ENCODE measurements at regions not wholly inside any gene's neighbourhood (a gene's known extent, or its start where the extent isn't known, plus 50 kb on each side); places are given as distances from the start of the nearest gene placed in this dataset.
"Not testable (repeated sequence)": the region's sequence is repeated elsewhere in the genome, so short reads cannot be mapped to it uniquely, and the experiment has no call there.

- no peak overlapping the region for H2AK5ac ChIP-seq (ENCODE audit: low read length)
- no peaks in the 10 kb centered on the region for H3K79me1 ChIP-seq (ENCODE audit: low read length)
- no peak overlapping the region for H3K4me3 ChIP-seq (ENCODE audit: low read length)
- H3K27ac ChIP-seq (ENCODE audit: low read depth, low read length) = no peak overlapping the region
- no peak overlapping the region for H2BK5ac ChIP-seq (ENCODE audit: low read length)
- no peak overlapping the region for H3K4ac ChIP-seq (ENCODE audit: low read depth, low read length)
- H3K9ac ChIP-seq (ENCODE audit: low read length) = no peak overlapping the region
- no peak overlapping the region for H2BK15ac ChIP-seq (replicated peaks; ENCODE audit: low read depth)
- no CpG with 5 or more reads among the region's 1 CpG for WGBS (ENCODE audit: extremely low coverage, insufficient coverage, low lambda C conversion rate)
- no peak overlapping the region for H4K5ac ChIP-seq (ENCODE audit: low read length)
- no peak overlapping the region for H3K23ac ChIP-seq (ENCODE audit: low read length)
- H3K36me3 ChIP-seq (ENCODE audit: control insufficient read depth, insufficient read depth, low read length) = no peaks in the 10 kb centered on the region
- no peaks in the 10 kb centered on the region for H3K79me2 ChIP-seq (ENCODE audit: control insufficient read depth, insufficient read depth, low read length)
- no peak overlapping the region for H3K18ac ChIP-seq (ENCODE audit: low read length)
- H3K27me3 ChIP-seq (ENCODE audit: insufficient read depth, low read length, poor library complexity) = no peaks in the 10 kb centered on the region
- H3K56ac ChIP-seq (ENCODE audit: low read length) = no peak overlapping the region
- no peaks in the 10 kb centered on the region for H3K4me1 ChIP-seq (ENCODE audit: control insufficient read depth, low read depth, low read length)
- no peak overlapping the region for H4K8ac ChIP-seq (ENCODE audit: low read depth, low read length)
- no peak overlapping the region for H2BK120ac ChIP-seq (ENCODE audit: low read depth, low read length)
- H3K4me2 ChIP-seq (ENCODE audit: low read length) = no peak overlapping the region
- peak; percentile 44 for DNase-seq
Observed at GRCh38 chr2:184155791-184156190, 442.5 kb upstream of the ZNF804A start.

GRCh38 chr2:184157141-184157540 is 441.2 kb upstream of the ZNF804A start:
- H3K4me1 ChIP-seq (ENCODE audit: control insufficient read depth, low read depth, low read length) = no peaks in the 10 kb centered on the region
- no peak overlapping the region for H3K9ac ChIP-seq (ENCODE audit: low read length)
- no peaks in the 10 kb centered on the region for H3K79me1 ChIP-seq (ENCODE audit: low read length)
- no peak overlapping the region for H2BK15ac ChIP-seq (replicated peaks; ENCODE audit: low read depth)
- no peak overlapping the region for H2BK120ac ChIP-seq (ENCODE audit: low read depth, low read length)
- H3K4me2 ChIP-seq (ENCODE audit: low read length) = no peak overlapping the region
- no peak overlapping the region for H3K4ac ChIP-seq (ENCODE audit: low read depth, low read length)
- H3K56ac ChIP-seq (ENCODE audit: low read length) = no peak overlapping the region
- H3K36me3 ChIP-seq (ENCODE audit: control insufficient read depth, insufficient read depth, low read length) = no peaks in the 10 kb centered on the region
- H2BK5ac ChIP-seq (ENCODE audit: low read length) = no peak overlapping the region
- H3K27ac ChIP-seq (ENCODE audit: low read depth, low read length) = peak overlapping the region; percentile 63
- no peaks in the 10 kb centered on the region for H3K79me2 ChIP-seq (ENCODE audit: control insufficient read depth, insufficient read depth, low read length)
- H3K4me3 ChIP-seq (ENCODE audit: low read length) = no peak overlapping the region
- no peak overlapping the region for H4K5ac ChIP-seq (ENCODE audit: low read length)
- H3K18ac ChIP-seq (ENCODE audit: low read length) = no peak overlapping the region
- no peak overlapping the region for H2AK5ac ChIP-seq (ENCODE audit: low read length)
- H4K8ac ChIP-seq (ENCODE audit: low read depth, low read length) = no peak overlapping the region
- WGBS (ENCODE audit: extremely low coverage, insufficient coverage, low lambda C conversion rate) = no CpG with 5 or more reads among the region's 2 CpGs
- no peaks in the 10 kb centered on the region for H3K27me3 ChIP-seq (ENCODE audit: insufficient read depth, low read length, poor library complexity)
- no peak overlapping the region for H3K23ac ChIP-seq (ENCODE audit: low read length)
- peak; percentile 81 for DNase-seq

- Histone ChIP-seq H3K4me2 (ENCODE audit: low read length) (no peak overlapping the region), H3K36me3 (ENCODE audit: control insufficient read depth, insufficient read depth, low read length) (no peaks in the 10 kb centered on the region), H3K23ac (ENCODE audit: low read length) (no peak overlapping the region), H3K9ac (ENCODE audit: low read length) (no peak overlapping the region), H3K79me2 (ENCODE audit: control insufficient read depth, insufficient read depth, low read length) (no peaks in the 10 kb centered on the region), H3K4ac (ENCODE audit: low read depth, low read length) (no peak overlapping the region), H2BK15ac (replicated peaks; ENCODE audit: low read depth) (no peak overlapping the region), H3K79me1 (ENCODE audit: low read length) (no peaks in the 10 kb centered on the region), H3K4me1 (ENCODE audit: control insufficient read depth, low read depth, low read length) (no peaks in the 10 kb centered on the region), H4K5ac (ENCODE audit: low read length) (no peak overlapping the region), H3K18ac (ENCODE audit: low read length) (no peak overlapping the region), H4K8ac (ENCODE audit: low read depth, low read length) (no peak overlapping the region), H3K56ac (ENCODE audit: low read length) (no peak overlapping the region), H2AK5ac (ENCODE audit: low read length) (no peak overlapping the region), H2BK5ac (ENCODE audit: low read length) (no peak overlapping the region), H3K4me3 (ENCODE audit: low read length) (no peak overlapping the region), H3K27me3 (ENCODE audit: insufficient read depth, low read length, poor library complexity) (no peaks in the 10 kb centered on the region), H3K27ac (ENCODE audit: low read depth, low read length) (no peak overlapping the region), H2BK120ac (ENCODE audit: low read depth, low read length) (no peak overlapping the region)
- WGBS (ENCODE audit: extremely low coverage, insufficient coverage, low lambda C conversion rate) = no CpG with 5 or more reads among the region's 2 CpGs
- DNase-seq = no peak
Observed at GRCh38 chr2:184162426-184162825, 435.9 kb upstream of the ZNF804A start.

- not testable (repeated sequence) for H4K5ac ChIP-seq (ENCODE audit: low read length); H2BK15ac ChIP-seq (replicated peaks; ENCODE audit: low read depth); H3K18ac ChIP-seq (ENCODE audit: low read length); H3K4me3 ChIP-seq (ENCODE audit: low read length); H2AK5ac ChIP-seq (ENCODE audit: low read length); H3K9ac ChIP-seq (ENCODE audit: low read length); H2BK5ac ChIP-seq (ENCODE audit: low read length); H4K8ac ChIP-seq (ENCODE audit: low read depth, low read length); H3K27me3 ChIP-seq (ENCODE audit: insufficient read depth, low read length, poor library complexity); H3K23ac ChIP-seq (ENCODE audit: low read length); H3K79me2 ChIP-seq (ENCODE audit: control insufficient read depth, insufficient read depth, low read length); H2BK120ac ChIP-seq (ENCODE audit: low read depth, low read length); H3K79me1 ChIP-seq (ENCODE audit: low read length); H3K4me1 ChIP-seq (ENCODE audit: control insufficient read depth, low read depth, low read length); H3K36me3 ChIP-seq (ENCODE audit: control insufficient read depth, insufficient read depth, low read length); H3K4ac ChIP-seq (ENCODE audit: low read depth, low read length); H3K4me2 ChIP-seq (ENCODE audit: low read length)
- peak overlapping the region; percentile 61 for H3K56ac ChIP-seq (ENCODE audit: low read length)
- peak; percentile 53 for DNase-seq
- peak overlapping the region; percentile 44 for H3K27ac ChIP-seq (ENCODE audit: low read depth, low read length)
- WGBS (ENCODE audit: extremely low coverage, insufficient coverage, low lambda C conversion rate) = no CpG with 5 or more reads among the region's 5 CpGs
Observed at GRCh38 chr2:184168823-184169222, 429.5 kb upstream of the ZNF804A start.

- peak overlapping the region; percentile 71 for H3K56ac ChIP-seq (ENCODE audit: low read length)
- peak overlapping the region; percentile 99 for H3K18ac ChIP-seq (ENCODE audit: low read length)
- H2BK15ac ChIP-seq (replicated peaks; ENCODE audit: low read depth) = peak overlapping the region; percentile 3
- H2AK5ac ChIP-seq (ENCODE audit: low read length) = peak overlapping the region; percentile 81
- H4K5ac ChIP-seq (ENCODE audit: low read length) = peak overlapping the region; percentile 21
- no peaks in the 10 kb centered on the region for H3K79me2 ChIP-seq (ENCODE audit: control insufficient read depth, insufficient read depth, low read length)
- H3K27me3 ChIP-seq (ENCODE audit: insufficient read depth, low read length, poor library complexity) = no peaks in the 10 kb centered on the region
- peaks cover 4% of the 10 kb centered on the region for H3K4me1 ChIP-seq (ENCODE audit: control insufficient read depth, low read depth, low read length)
- no peaks in the 10 kb centered on the region for H3K36me3 ChIP-seq (ENCODE audit: control insufficient read depth, insufficient read depth, low read length)
- no peak overlapping the region for H4K8ac ChIP-seq (ENCODE audit: low read depth, low read length)
- no peaks in the 10 kb centered on the region for H3K79me1 ChIP-seq (ENCODE audit: low read length)
- H3K4me2 ChIP-seq (ENCODE audit: low read length) = no peak overlapping the region
- peak; percentile 54 for DNase-seq
- WGBS (ENCODE audit: extremely low coverage, insufficient coverage, low lambda C conversion rate) = no CpG with 5 or more reads among the region's 4 CpGs
- peak overlapping the region; percentile 95 for H2BK5ac ChIP-seq (ENCODE audit: low read length)
- H3K4me3 ChIP-seq (ENCODE audit: low read length) = no peak overlapping the region
- H3K4ac ChIP-seq (ENCODE audit: low read depth, low read length) = peak overlapping the region; percentile 97
- peak overlapping the region; percentile 89 for H3K27ac ChIP-seq (ENCODE audit: low read depth, low read length)
- H3K23ac ChIP-seq (ENCODE audit: low read length) = no peak overlapping the region
- H2BK120ac ChIP-seq (ENCODE audit: low read depth, low read length) = peak overlapping the region; percentile 100
- H3K9ac ChIP-seq (ENCODE audit: low read length) = no peak overlapping the region
Observed at GRCh38 chr2:184169366-184169765, 429.0 kb upstream of the ZNF804A start.

GRCh38 chr2:184174493-184175104 is 423.7 kb upstream of the ZNF804A start:
- no peaks in the 10 kb centered on the region for H3K36me3 ChIP-seq (ENCODE audit: control insufficient read depth, insufficient read depth, low read length)
- no peak overlapping the region for H3K4me2 ChIP-seq (ENCODE audit: low read length)
- H3K23ac ChIP-seq (ENCODE audit: low read length) = no peak overlapping the region
- H3K18ac ChIP-seq (ENCODE audit: low read length) = no peak overlapping the region
- no peak overlapping the region for H2BK15ac ChIP-seq (replicated peaks; ENCODE audit: low read depth)
- no peaks in the 10 kb centered on the region for H3K79me1 ChIP-seq (ENCODE audit: low read length)
- no peak overlapping the region for H3K4me3 ChIP-seq (ENCODE audit: low read length)
- peaks cover under 1% of the 10 kb centered on the region for H3K4me1 ChIP-seq (ENCODE audit: control insufficient read depth, low read depth, low read length)
- no peaks in the 10 kb centered on the region for H3K27me3 ChIP-seq (ENCODE audit: insufficient read depth, low read length, poor library complexity)
- no peaks in the 10 kb centered on the region for H3K79me2 ChIP-seq (ENCODE audit: control insufficient read depth, insufficient read depth, low read length)
- no CpG with 5 or more reads among the region's 8 CpGs for WGBS (ENCODE audit: extremely low coverage, insufficient coverage, low lambda C conversion rate)
- no peak overlapping the region for H3K56ac ChIP-seq (ENCODE audit: low read length)
- DNase-seq = peak; percentile 21
- no peak overlapping the region for H3K4ac ChIP-seq (ENCODE audit: low read depth, low read length)
- no peak overlapping the region for H2BK5ac ChIP-seq (ENCODE audit: low read length)
- H2BK120ac ChIP-seq (ENCODE audit: low read depth, low read length) = no peak overlapping the region
- no peak overlapping the region for H3K9ac ChIP-seq (ENCODE audit: low read length)
- H2AK5ac ChIP-seq (ENCODE audit: low read length) = no peak overlapping the region
- no peak overlapping the region for H4K5ac ChIP-seq (ENCODE audit: low read length)
- H4K8ac ChIP-seq (ENCODE audit: low read depth, low read length) = no peak overlapping the region
- no peak overlapping the region for H3K27ac ChIP-seq (ENCODE audit: low read depth, low read length)

Data from mesendoderm (in vitro differentiated cells).